ENCODE measurements at regions not wholly inside any gene's neighbourhood (a gene's known extent, or its start where the extent isn't known, plus 50 kb on each side); places are given as distances from the start of the nearest gene placed in this dataset.

GRCh38 chr13:40243982-40244381 is 422.5 kb downstream of the FOXO1 start:
- TF ChIP-seq CTCF (IDR thresholded peaks at IDR 0.05 in 8 of 11, conservative IDR thresholded peaks at IDR 0.05 in 3 of 11) (no peak), POLR2A (IDR thresholded peaks at IDR 0.05) (no peak)
